SKM-1 treated with dmso at 0.1 percent for 144 hours (cell line): ENCODE measurements at regions not wholly inside any gene's neighbourhood (a gene's known extent, or its start where the extent isn't known, plus 50 kb on each side); places are given as distances from the start of the nearest gene placed in this dataset.

Experiments
- DNase-seq: peaks from one replicate; lab custom pipeline; 2025; ENCODE audit not compliant: unreplicated experiment; lab: John Stamatoyannopoulos, UW

DNA sequence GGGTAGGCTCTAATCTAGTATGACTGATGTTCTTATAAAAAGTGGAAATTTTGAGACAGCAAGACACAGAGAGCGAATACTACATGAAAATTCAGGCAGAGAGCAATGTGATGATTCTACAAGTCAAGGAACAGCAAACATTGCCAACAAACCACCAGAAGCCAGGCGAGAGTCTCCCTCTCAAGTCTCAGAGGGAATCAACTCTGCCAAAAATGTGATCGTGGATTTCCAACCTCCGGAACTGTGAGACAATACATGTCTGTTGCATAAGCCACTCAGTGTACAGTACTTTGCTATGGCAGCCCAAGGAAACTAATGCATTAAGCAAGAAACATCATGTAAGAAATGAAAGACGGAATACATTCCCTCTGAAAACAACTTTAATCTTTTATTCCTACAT lies 52.1 kb upstream of the CCNG1 start:
- DNase-seq = no peak

DNA sequence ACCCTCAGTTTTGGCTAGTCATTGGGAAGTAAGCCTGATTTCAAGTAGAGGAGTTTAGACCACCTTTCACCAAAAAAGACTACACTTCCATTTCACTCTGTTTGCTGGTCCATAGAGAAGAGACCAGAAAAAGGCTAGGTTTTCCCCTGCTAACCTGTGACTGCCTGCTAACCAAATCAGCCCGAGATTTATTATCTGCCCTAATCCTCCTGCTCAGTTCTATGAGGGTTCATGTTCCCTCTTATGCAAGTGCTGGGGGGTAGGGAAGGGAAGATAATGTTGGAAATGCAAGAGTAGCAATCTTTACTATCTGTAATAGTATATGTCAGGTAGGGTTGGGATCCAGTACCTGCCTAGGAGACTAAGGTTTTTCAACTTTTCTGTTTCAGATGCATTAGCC lies 51.6 kb upstream of the CCNG1 start:
- no peak for DNase-seq

DNA sequence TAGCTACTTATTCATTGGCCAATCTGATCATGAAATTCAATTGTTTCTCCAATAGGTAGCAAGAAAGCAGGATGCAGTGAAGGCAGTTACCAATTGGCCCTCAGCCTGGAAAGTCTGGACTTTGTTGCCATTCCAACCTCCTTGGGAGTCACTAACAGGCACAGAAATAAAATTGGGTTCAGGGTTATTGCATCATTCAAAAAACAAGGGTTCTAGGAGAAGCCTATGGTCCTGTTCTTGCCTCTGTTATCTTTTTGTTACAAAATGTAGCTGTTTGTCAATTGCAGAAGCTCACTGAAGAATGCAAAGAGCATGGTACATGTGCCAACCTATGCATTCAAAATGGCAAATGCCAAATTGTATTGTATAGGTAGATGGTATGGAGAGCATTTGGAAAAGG lies 51.0 kb upstream of the CCNG1 start:
- DNase-seq = no peak

DNA sequence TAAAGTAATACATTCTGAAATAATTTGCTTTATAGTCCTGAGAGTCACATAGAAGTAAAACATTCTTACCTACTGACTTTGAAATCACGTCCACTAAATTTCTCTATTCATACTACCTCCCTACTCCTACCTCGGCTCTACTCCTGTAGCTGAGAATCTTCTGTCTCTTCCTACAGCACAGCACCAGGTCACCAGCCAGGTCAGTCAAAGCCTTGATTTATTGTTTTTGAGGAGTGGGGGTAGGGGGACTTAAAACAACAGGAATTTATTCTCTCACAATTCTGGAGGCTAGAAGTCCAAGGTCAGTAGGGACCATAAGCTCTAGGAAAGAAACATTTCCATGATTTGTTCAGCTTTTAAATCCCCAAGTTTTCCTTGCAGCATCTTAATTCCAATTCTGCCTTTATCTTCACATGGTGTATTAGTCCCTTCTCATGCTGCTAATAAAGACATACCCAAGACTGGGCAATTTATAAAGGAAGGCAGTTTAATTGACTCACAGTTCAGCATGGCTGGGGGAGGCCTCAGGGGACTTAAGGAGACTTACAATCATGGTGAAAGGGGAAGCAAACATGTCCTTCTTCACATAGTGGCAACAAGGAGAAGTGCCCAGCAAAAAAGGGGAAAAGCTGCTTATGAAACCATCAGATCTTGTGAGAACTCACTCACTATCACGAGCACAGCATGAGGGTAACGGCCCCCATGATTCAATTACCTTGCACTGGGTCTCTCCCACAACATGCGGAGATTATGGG lies 49.6 kb upstream of the CCNG1 start:
- DNase-seq = peak; percentile 11
